ENCODE measurements at regions not wholly inside any gene's neighbourhood (a gene's known extent, or its start where the extent isn't known, plus 50 kb on each side); places are given as distances from the start of the nearest gene placed in this dataset.

- DNase-seq (ENCODE audit: low read depth in 4 of 4, low spot score in 2 of 4) = no peak
Measured at GRCh38 chr1:187294421-187295201, 465.9 kb downstream of the PLA2G4A start.

- DNase-seq (ENCODE audit: low read depth in 4 of 4, low spot score in 2 of 4) = no peak
Measured at GRCh38 chr1:187300081-187300480, 471.3 kb downstream of the PLA2G4A start.

- no peak for DNase-seq (ENCODE audit: low read depth in 4 of 4, low spot score in 2 of 4)
Measured at GRCh38 chr1:187306710-187307415, 478.1 kb downstream of the PLA2G4A start.

GRCh38 chr1:187310038-187310631 is 481.4 kb downstream of the PLA2G4A start:
- no peak for DNase-seq (ENCODE audit: low read depth in 4 of 4, low spot score in 2 of 4)

GRCh38 chr1:187313115-187313514 is 484.4 kb downstream of the PLA2G4A start:
- no peak for DNase-seq (ENCODE audit: low read depth in 4 of 4, low spot score in 2 of 4)

- DNase-seq (ENCODE audit: low read depth in 4 of 4, low spot score in 2 of 4) = no peak
Measured at GRCh38 chr1:187326557-187326956, 497.8 kb downstream of the PLA2G4A start.

GRCh38 chr1:187336441-187337168 is 507.9 kb downstream of the PLA2G4A start:
- DNase-seq (ENCODE audit: low read depth in 4 of 4, low spot score in 2 of 4) = no peak

- no peak for DNase-seq (ENCODE audit: low read depth in 4 of 4, low spot score in 2 of 4)
Measured at GRCh38 chr1:187338762-187339412, 510.1 kb downstream of the PLA2G4A start.

GRCh38 chr1:187342495-187342894 is 513.7 kb downstream of the PLA2G4A start:
- DNase-seq (ENCODE audit: low read depth in 4 of 4, low spot score in 2 of 4) = no peak

- DNase-seq (ENCODE audit: low read depth in 4 of 4, low spot score in 2 of 4) = no peak
Measured at GRCh38 chr1:187374082-187374481, 545.3 kb downstream of the PLA2G4A start.

- DNase-seq (ENCODE audit: low read depth in 4 of 4, low spot score in 2 of 4) = no peak
Measured at GRCh38 chr1:187374742-187375141, 546.0 kb downstream of the PLA2G4A start.

- DNase-seq (ENCODE audit: low read depth in 4 of 4, low spot score in 2 of 4) = no peak
Measured at GRCh38 chr1:187383366-187383765, 554.6 kb downstream of the PLA2G4A start.

- no peak for DNase-seq (ENCODE audit: low read depth in 4 of 4, low spot score in 2 of 4)
Measured at GRCh38 chr1:187384504-187384903, 555.8 kb downstream of the PLA2G4A start.

- no peak for DNase-seq (ENCODE audit: low read depth in 4 of 4, low spot score in 2 of 4)
Measured at GRCh38 chr1:187390215-187390818, 561.6 kb downstream of the PLA2G4A start.

- DNase-seq (ENCODE audit: low read depth in 4 of 4, low spot score in 2 of 4) = no peak
Measured at GRCh38 chr1:187396226-187396625, 567.5 kb downstream of the PLA2G4A start.

GRCh38 chr1:187396929-187397796 is 568.4 kb downstream of the PLA2G4A start:
- DNase-seq (ENCODE audit: low read depth in 4 of 4, low spot score in 2 of 4) = no peak

GRCh38 chr1:187408212-187409004 is 579.7 kb downstream of the PLA2G4A start:
- no peak for DNase-seq (ENCODE audit: low read depth in 4 of 4, low spot score in 2 of 4)

GRCh38 chr1:187409341-187409740 is 580.6 kb downstream of the PLA2G4A start:
- no peak for DNase-seq (ENCODE audit: low read depth in 4 of 4, low spot score in 2 of 4)
